BLaER1 (cell line): ENCODE measurements at regions not wholly inside any gene's neighbourhood (a gene's known extent, or its start where the extent isn't known, plus 50 kb on each side); places are given as distances from the start of the nearest gene placed in this dataset.
"Not testable (repeated sequence)": the region's sequence is repeated elsewhere in the genome, so short reads cannot be mapped to it uniquely, and the experiment has no call there.

Experiments
- H3K27ac ChIP-seq: shearing (Covaris generic); formaldehyde crosslinking; 2 replicates; pipeline ENCODE4 v1.8.1; 2022
- H3K27me3 ChIP-seq: shearing (Covaris generic); formaldehyde crosslinking; 2 replicates; pipeline ENCODE4 v1.8.1; 2022
- H3K36me3 ChIP-seq: shearing (Covaris generic); formaldehyde crosslinking; 2 replicates; pipeline ENCODE4 v1.8.1; 2022
- H3K4me1 ChIP-seq: shearing (Covaris generic); formaldehyde crosslinking; 2 replicates; pipeline ENCODE4 v1.8.1; 2022
- H3K4me2 ChIP-seq: shearing (Covaris generic); formaldehyde crosslinking; 2 replicates; pipeline ENCODE4 v1.8.1; 2022
- H3K4me3 ChIP-seq: shearing (Covaris generic); formaldehyde crosslinking; 2 replicates; pipeline ENCODE4 v1.8.1; 2022
- H3K9ac ChIP-seq: shearing (Covaris generic); formaldehyde crosslinking; 2 replicates; pipeline ENCODE4 v1.8.1; 2022
- H3K9me3 ChIP-seq: shearing (Covaris generic); formaldehyde crosslinking; 2 replicates; pipeline ENCODE4 v1.8.1; 2022
- H4K20me1 ChIP-seq: shearing (Covaris generic); formaldehyde crosslinking; 2 replicates; pipeline ENCODE4 v1.8.1; 2022
- Cebpa-rat ChIP-seq: shearing (Covaris generic); IDR thresholded peaks from 2 replicates; pipeline ENCODE4 v1.8.1; 2022

DNA sequence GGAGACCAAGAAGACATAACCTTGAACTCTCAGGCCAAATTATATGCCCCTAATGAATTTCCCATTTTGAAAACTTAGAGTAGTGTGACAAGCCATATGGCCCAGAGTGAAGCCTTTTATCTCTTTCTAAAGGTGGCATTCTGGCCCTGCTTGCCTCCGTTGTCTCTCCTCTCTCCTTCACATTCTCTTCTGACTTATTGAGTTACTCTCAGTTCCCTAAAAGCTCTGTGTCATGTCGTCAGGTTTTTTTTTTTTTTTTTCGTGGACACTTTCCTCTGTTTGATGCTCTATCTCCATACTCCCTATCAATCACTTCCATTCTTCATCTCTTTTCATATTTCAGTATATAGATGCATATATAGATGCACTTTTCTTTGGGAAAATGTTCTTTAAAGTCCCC lies 128.1 kb upstream of the RPRM start:
- no peak overlapping the region for H3K9ac ChIP-seq
- H3K36me3 ChIP-seq: no peaks in the 10 kb centered on the region
- H3K9me3 ChIP-seq: no peaks in the 10 kb centered on the region
- H4K20me1 ChIP-seq: no peaks in the 10 kb centered on the region
- TF ChIP-seq Cebpa-rat: no peak
- H3K27ac ChIP-seq: no peak overlapping the region
- H3K4me2 ChIP-seq: no peak overlapping the region
- H3K4me1 ChIP-seq: no peaks in the 10 kb centered on the region
- H3K27me3 ChIP-seq: no peaks in the 10 kb centered on the region
- no peak overlapping the region for H3K4me3 ChIP-seq

DNA sequence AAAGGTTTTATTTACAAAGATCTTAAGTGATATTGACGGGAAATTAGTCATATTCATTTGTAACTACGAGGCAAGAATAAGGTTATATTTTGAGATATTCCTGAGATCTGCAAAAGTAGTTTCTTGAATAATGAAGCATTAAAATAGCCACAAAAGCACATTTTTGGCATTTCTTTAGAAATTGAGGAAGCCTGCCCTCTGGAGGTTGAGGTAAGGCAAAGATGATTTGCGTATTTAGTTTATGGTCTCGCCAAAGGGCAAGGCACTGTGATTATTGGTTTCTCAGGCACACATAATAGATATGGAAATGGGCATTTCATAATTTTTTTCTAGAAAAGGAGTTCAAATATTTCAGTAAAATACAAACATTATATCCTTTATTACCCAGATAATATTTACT lies 143.7 kb upstream of the RPRM start:
- Histone ChIP-seq H3K4me2 (no peak overlapping the region), H3K4me1 (no peaks in the 10 kb centered on the region), H3K36me3 (no peaks in the 10 kb centered on the region), H4K20me1 (no peaks in the 10 kb centered on the region), H3K27me3 (no peaks in the 10 kb centered on the region), H3K9ac (no peak overlapping the region), H3K4me3 (no peak overlapping the region), H3K27ac (no peak overlapping the region), H3K9me3 (peaks cover 10% of the 10 kb centered on the region)
- no peak for TF ChIP-seq Cebpa-rat

DNA sequence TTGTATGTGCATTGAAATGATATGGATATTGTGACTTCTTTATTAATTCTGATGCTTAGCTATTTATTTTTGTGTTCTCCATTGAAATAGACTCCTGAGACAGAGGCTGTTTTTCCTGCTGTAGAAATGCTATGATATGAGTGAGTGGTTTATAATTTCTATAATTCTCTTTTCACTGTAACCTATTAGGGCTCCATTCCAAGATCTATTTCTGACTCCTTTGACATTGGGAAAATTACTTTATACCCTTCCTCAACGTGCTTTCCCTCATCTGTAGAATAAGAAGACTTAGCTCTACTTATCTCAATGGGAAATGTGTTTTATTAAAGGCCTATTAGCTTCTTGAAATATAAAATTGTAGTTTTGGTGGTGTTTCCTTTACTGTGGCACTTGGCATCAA lies 144.5 kb upstream of the RPRM start:
- TF ChIP-seq Cebpa-rat: no peak
- Histone ChIP-seq H3K4me3 (no peak overlapping the region), H3K9me3 (peaks cover 10% of the 10 kb centered on the region), H3K4me2 (no peak overlapping the region), H3K36me3 (no peaks in the 10 kb centered on the region), H3K9ac (no peak overlapping the region), H3K4me1 (no peaks in the 10 kb centered on the region), H3K27ac (no peak overlapping the region), H3K27me3 (no peaks in the 10 kb centered on the region), H4K20me1 (no peaks in the 10 kb centered on the region)

DNA sequence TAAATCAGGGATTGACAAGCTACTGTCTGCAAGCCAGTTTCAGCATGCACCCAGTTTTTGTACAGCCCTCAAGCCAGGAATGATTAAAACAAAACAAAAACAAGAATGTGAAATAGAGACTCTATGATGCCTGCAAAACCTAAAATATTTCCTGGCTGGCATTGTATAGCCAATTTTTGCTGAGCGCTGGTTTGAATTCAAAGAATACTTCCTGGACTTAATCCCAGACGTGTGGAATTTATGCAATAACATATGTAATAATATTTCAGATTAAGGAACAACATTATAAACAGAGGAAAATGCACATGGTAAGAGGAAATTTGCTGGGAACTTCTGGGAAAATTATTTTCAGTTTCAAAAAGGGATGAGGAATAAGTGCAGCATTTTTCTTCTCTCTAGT lies 148.1 kb upstream of the RPRM start:
- no peak overlapping the region for H3K4me3 ChIP-seq
- no peaks in the 10 kb centered on the region for H3K4me1 ChIP-seq
- no peaks in the 10 kb centered on the region for H3K36me3 ChIP-seq
- H4K20me1 ChIP-seq: no peaks in the 10 kb centered on the region
- H3K4me2 ChIP-seq: no peak overlapping the region
- H3K9me3 ChIP-seq: no peaks in the 10 kb centered on the region
- no peak overlapping the region for H3K27ac ChIP-seq
- H3K27me3 ChIP-seq: no peaks in the 10 kb centered on the region
- no peak for TF ChIP-seq Cebpa-rat
- no peak overlapping the region for H3K9ac ChIP-seq

DNA sequence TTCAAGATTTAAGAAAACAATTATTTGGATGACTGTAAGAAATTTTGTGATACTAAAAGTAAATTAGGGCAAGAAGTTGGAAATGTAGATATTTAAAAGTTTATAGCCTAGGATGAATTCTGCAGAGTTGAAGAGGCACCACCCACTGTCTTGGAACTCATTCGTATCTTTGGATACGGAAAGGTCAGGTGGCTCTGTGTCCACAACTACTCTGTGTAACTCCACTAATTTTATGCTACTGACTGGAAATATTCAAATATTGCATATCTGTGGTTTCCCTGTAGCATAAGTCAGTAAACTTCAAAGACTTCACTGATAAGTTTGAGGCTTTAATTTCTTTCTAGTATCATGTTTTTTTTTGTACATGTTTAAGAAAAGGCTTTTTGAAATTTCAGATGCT lies 156.9 kb upstream of the RPRM start:
- no peaks in the 10 kb centered on the region for H4K20me1 ChIP-seq
- no peak overlapping the region for H3K27ac ChIP-seq
- H3K36me3 ChIP-seq: no peaks in the 10 kb centered on the region
- TF ChIP-seq Cebpa-rat: no peak
- no peaks in the 10 kb centered on the region for H3K9me3 ChIP-seq
- no peak overlapping the region for H3K4me2 ChIP-seq
- H3K27me3 ChIP-seq: no peaks in the 10 kb centered on the region
- H3K9ac ChIP-seq: no peak overlapping the region
- H3K4me3 ChIP-seq: no peak overlapping the region
- H3K4me1 ChIP-seq: no peaks in the 10 kb centered on the region

DNA sequence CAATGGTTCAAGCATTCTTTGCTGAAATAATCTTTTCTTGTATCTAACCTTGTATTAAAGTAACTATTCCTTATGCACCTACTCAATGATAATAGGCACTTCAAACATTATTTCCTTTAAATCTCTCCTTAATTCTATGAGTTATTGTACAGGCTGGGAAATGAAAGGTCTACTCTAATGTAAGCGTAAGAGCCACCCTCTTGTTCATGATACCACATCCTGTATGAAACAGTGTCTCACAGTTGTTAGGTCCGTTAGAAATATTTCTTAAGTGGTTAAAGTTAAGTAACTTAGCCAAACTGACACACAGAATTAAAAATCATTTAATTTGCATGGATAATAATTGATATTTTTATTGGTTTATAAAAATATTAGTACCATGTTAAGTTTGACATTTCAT lies 162.5 kb upstream of the RPRM start:
- no peaks in the 10 kb centered on the region for H3K9me3 ChIP-seq
- no peaks in the 10 kb centered on the region for H3K4me1 ChIP-seq
- H3K27ac ChIP-seq: no peak overlapping the region
- H3K4me3 ChIP-seq: no peak overlapping the region
- H3K36me3 ChIP-seq: no peaks in the 10 kb centered on the region
- H3K27me3 ChIP-seq: no peaks in the 10 kb centered on the region
- no peak overlapping the region for H3K9ac ChIP-seq
- TF ChIP-seq Cebpa-rat: no peak
- no peak overlapping the region for H3K4me2 ChIP-seq
- H4K20me1 ChIP-seq: no peaks in the 10 kb centered on the region

DNA sequence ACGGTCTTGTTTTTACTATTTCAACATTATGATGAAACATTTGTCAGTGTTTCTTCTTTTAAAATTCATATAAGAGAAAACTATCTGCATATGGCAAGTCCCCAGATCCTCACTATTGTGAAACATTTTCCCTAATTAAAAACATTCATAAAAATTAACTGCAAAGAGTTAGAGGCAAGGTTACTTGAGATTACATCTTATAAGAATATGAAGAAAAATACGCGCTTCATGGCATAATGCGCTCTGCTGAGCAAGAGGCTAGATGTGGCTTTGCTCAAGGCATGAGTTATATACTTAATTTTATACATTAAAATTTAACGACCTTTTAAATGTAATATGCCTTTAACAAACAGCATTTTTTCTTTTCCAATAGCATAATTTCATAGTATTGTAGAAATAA lies 166.4 kb upstream of the RPRM start:
- Histone ChIP-seq H3K9ac (no peak overlapping the region), H3K9me3 (no peaks in the 10 kb centered on the region), H3K27ac (no peak overlapping the region), H3K36me3 (no peaks in the 10 kb centered on the region), H3K4me3 (no peak overlapping the region), H3K4me2 (no peak overlapping the region), H4K20me1 (no peaks in the 10 kb centered on the region), H3K27me3 (no peaks in the 10 kb centered on the region), H3K4me1 (no peaks in the 10 kb centered on the region)
- no peak for TF ChIP-seq Cebpa-rat

DNA sequence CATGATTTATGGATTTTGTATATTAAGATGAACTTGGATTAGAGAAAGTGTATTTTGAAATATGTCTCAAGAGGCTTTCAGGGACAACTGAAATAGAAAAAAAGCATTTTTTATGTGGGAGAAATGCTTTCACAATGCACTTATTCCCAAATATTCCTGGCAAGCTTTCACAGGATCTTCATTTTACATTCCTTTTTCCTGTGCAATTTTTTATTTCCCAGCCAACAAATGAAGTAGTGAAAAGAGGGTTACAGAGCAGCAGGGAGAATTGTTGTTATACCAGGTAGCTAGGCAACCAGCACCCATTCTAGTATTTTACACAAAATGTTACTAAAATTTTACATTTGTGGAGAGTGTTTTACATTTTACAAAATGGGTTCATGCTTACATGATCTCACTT lies 167.0 kb upstream of the RPRM start:
- H3K27me3 ChIP-seq: no peaks in the 10 kb centered on the region
- no peak overlapping the region for H3K4me2 ChIP-seq
- no peak overlapping the region for H3K4me3 ChIP-seq
- no peak overlapping the region for H3K9ac ChIP-seq
- H3K27ac ChIP-seq: no peak overlapping the region
- no peaks in the 10 kb centered on the region for H3K4me1 ChIP-seq
- no peaks in the 10 kb centered on the region for H4K20me1 ChIP-seq
- no peak for TF ChIP-seq Cebpa-rat
- no peaks in the 10 kb centered on the region for H3K36me3 ChIP-seq
- no peaks in the 10 kb centered on the region for H3K9me3 ChIP-seq

DNA sequence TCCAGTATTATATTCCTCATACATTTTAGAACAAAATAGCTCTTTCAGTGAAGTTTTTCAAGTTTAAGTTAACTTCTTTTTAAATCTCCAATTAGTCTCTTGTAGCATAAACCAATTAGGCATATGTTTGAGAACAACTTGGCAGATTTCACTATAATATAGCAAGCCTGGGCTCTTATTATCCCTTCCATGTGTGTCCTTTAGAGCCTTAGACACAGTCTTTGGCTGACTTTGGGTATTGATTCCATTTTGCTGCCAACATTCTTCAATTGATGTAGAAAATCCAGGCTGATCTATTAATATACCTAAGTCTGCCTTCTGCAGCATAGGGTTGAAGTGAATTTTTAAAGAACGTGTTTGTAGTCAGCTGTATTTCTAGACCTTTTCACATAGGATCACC lies 179.1 kb upstream of the RPRM start:
- no peaks in the 10 kb centered on the region for H3K4me1 ChIP-seq
- no peaks in the 10 kb centered on the region for H3K36me3 ChIP-seq
- no peak for TF ChIP-seq Cebpa-rat

DNA sequence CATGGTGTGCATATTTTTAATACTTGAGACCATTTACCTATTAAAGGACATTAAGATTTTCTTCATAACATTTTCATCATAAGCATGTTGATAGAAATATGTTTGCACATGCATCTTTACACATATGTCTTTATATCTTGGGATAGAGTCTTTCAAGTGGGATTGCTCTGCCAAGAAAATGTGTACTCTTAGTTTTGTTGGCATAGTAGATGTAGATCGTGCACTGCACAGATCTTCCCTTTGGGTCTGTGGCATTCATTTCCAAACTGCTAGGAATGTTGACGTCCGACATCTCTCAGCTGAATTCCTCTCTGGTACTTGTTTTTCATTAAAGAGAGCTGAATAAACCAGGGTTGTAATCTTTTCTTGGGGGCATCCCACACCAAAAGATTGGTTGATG lies 183.2 kb upstream of the RPRM start:
- H3K4me3 ChIP-seq: no peak overlapping the region
- H3K27ac ChIP-seq: no peak overlapping the region
- no peak overlapping the region for H3K4me2 ChIP-seq
- H3K36me3 ChIP-seq: no peaks in the 10 kb centered on the region
- H3K27me3 ChIP-seq: no peaks in the 10 kb centered on the region
- no peaks in the 10 kb centered on the region for H3K9me3 ChIP-seq
- no peaks in the 10 kb centered on the region for H3K4me1 ChIP-seq
- H4K20me1 ChIP-seq: no peaks in the 10 kb centered on the region
- no peak overlapping the region for H3K9ac ChIP-seq
- no peak for TF ChIP-seq Cebpa-rat

More for the DNA sequence above, 179.1 kb upstream of the RPRM start:
- Histone ChIP-seq H3K27ac (no peak overlapping the region), H3K27me3 (no peaks in the 10 kb centered on the region), H3K4me2 (no peak overlapping the region), H3K4me3 (no peak overlapping the region), H4K20me1 (no peaks in the 10 kb centered on the region), H3K9ac (no peak overlapping the region), H3K9me3 (no peaks in the 10 kb centered on the region)

DNA sequence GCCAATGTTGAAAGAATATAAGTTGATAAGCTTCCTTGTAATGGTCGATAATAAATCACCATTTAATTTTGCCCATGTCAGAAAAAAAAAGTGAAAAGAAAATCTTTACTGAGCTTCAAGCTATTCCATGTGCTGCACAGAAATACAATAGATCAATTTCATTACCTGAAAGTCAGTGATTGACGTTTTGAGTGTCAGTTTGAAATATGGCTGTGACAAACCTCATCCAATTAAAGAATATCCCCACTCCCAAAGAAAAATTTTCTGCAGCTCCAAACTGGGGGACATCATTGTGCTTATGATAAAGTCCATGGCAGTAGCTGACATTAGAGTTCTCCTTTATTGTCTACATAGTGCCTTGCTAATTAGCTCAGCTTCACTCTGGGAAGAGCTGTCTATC lies 184.8 kb upstream of the RPRM start:
- Histone ChIP-seq H3K27me3 (no peaks in the 10 kb centered on the region), H3K9ac (no peak overlapping the region), H4K20me1 (no peaks in the 10 kb centered on the region), H3K9me3 (no peaks in the 10 kb centered on the region), H3K4me3 (no peak overlapping the region), H3K4me1 (no peaks in the 10 kb centered on the region), H3K36me3 (no peaks in the 10 kb centered on the region), H3K4me2 (no peak overlapping the region), H3K27ac (no peak overlapping the region)
- TF ChIP-seq Cebpa-rat: no peak

DNA sequence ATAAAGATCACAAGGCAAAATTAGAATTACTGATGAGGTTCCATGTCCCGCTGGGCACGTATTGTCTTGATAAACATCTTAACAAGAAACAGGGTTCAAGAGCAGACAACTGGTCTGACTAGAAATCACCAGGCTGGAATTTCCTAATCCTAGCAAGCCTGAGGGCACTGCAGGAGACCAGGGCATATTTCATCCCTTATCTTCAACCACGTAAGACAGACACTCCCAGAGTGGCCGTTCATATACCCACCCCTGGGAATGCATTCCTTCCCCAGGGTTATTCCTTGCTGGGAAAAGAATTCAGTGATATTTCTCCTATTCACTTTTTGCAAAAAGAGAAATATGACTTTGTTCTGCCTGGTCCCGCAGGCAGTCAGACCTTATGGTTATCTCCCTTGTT lies 185.4 kb upstream of the RPRM start:
- not testable (repeated sequence) for H4K20me1 ChIP-seq, H3K9me3 ChIP-seq, H3K4me3 ChIP-seq, H3K36me3 ChIP-seq, H3K27ac ChIP-seq, H3K4me1 ChIP-seq, H3K9ac ChIP-seq, H3K4me2 ChIP-seq, H3K27me3 ChIP-seq
